Keratinocyte (primary cell): ENCODE measurements at regions not wholly inside any gene's neighbourhood (a gene's known extent, or its start where the extent isn't known, plus 50 kb on each side); places are given as distances from the start of the nearest gene placed in this dataset.

ENCODE experiments used
- DNase-seq: peaks from one replicate; pipeline ENCODE4 v3.0.0-alpha.2; 2011; ENCODE audit warnings: low read depth, missing footprints, low spot score
- FAIRE-seq: peaks from 2 replicates; lab custom pipeline; 2011; peaks lifted over from hg19 to GRCh38; lab: Jason Lieb, UNC
- H2AFZ ChIP-seq: 2 replicates; pipeline ENCODE4 v1.6.0; 2012; ENCODE audit warnings: low read length, control low read depth, inconsistent platforms; ENCODE audit not compliant: control insufficient read depth
- H3K27ac ChIP-seq: 2 replicates; pipeline ENCODE4 v1.5.1; 2011; ENCODE audit warnings: low read length; ENCODE audit not compliant: control insufficient read depth, insufficient read depth
- H3K27me3 ChIP-seq: 3 replicates; pipeline ENCODE4 v1.6.0; 2011; ENCODE audit warnings: low read length; ENCODE audit not compliant: control insufficient read depth, insufficient read depth; ENCODE audit errors: extremely low read depth
- H3K36me3 ChIP-seq, 2 experiments: 2 replicates in 1 of 2; 3 replicates in 1 of 2; pipeline ENCODE4 v1.5.1; 2011; ENCODE audit warnings: low read length in 2 of 2, mild to moderate bottlenecking in 1 of 2; ENCODE audit not compliant: control insufficient read depth in 2 of 2, insufficient read depth in 2 of 2; ENCODE audit errors: extremely low read depth in 1 of 2
- H3K4me1 ChIP-seq: 3 replicates; pipeline ENCODE4 v1.5.1; 2011; ENCODE audit warnings: low read length; ENCODE audit not compliant: control insufficient read depth, insufficient read depth; ENCODE audit errors: extremely low read depth
- H3K4me2 ChIP-seq: 3 replicates; pipeline ENCODE4 v1.6.0; 2011; ENCODE audit warnings: low read depth, low read length; ENCODE audit not compliant: control insufficient read depth, insufficient read depth; ENCODE audit errors: extremely low read depth
- H3K4me3 ChIP-seq, 3 experiments: fragments of 200-600 bp in 1 of 3; sonication (generic) in 1 of 3; 2 replicates in 2 of 3; 3 replicates in 1 of 3; pipeline ENCODE4 v1.5.1; 2011 to 2016; ENCODE audit warnings: low read length in 3 of 3, mild to moderate bottlenecking in 3 of 3, control low read depth in 2 of 3, inconsistent platforms in 1 of 3, low read depth in 1 of 3, mixed read lengths in 1 of 3, mixed run types in 1 of 3, moderate library complexity in 1 of 3; ENCODE audit not compliant: control insufficient read depth in 2 of 3, insufficient read depth in 2 of 3; ENCODE audit errors: extremely low read depth in 1 of 3
- H3K79me2 ChIP-seq: 2 replicates; pipeline ENCODE4 v1.6.0; 2012; ENCODE audit warnings: low read length; ENCODE audit not compliant: control insufficient read depth, insufficient read depth
- H3K9ac ChIP-seq: 3 replicates; pipeline ENCODE4 v1.6.0; 2011; ENCODE audit warnings: low read length; ENCODE audit not compliant: control insufficient read depth, insufficient read depth; ENCODE audit errors: extremely low read depth
- H3K9me1 ChIP-seq: 3 replicates; pipeline ENCODE4 v1.6.0; 2011; ENCODE audit warnings: low read length; ENCODE audit not compliant: control insufficient read depth, insufficient read depth; ENCODE audit errors: extremely low read depth
- H3K9me3 ChIP-seq: 2 replicates; pipeline ENCODE4 v1.5.1; 2012; ENCODE audit warnings: low read depth, low read length; ENCODE audit not compliant: control insufficient read depth
- H4K20me1 ChIP-seq: 3 replicates; pipeline ENCODE4 v1.6.0; 2011; ENCODE audit warnings: low read length; ENCODE audit not compliant: control insufficient read depth, insufficient read depth; ENCODE audit errors: extremely low read depth
- CTCF ChIP-seq, 3 experiments: IDR thresholded peaks in 1 of 3; conservative IDR thresholded peaks in 1 of 3; optimal IDR thresholded peaks in 1 of 3; 2 replicates in 2 of 3; 3 replicates in 1 of 3; pipeline versions ENCODE3 to v1.5.1; 2011; ENCODE audit warnings: low read length in 3 of 3, mild to moderate bottlenecking in 3 of 3, moderate library complexity in 2 of 3, control low read depth in 1 of 3, inconsistent platforms in 1 of 3; ENCODE audit not compliant: insufficient read depth in 2 of 3; ENCODE audit errors: extremely low read depth in 1 of 3
- EZH2 ChIP-seq: IDR thresholded peaks from one replicate; pipeline ENCODE4 v1.6.1; 2012; ENCODE audit warnings: inconsistent platforms, mild to moderate bottlenecking, low read length, moderate library complexity
- dilution Hi-C: fragments of 300-500 bp; cut with MboI; formaldehyde crosslinking; loops from one replicate; pipeline ENCODE4 v1.7.0; 2020; ENCODE audit warnings: low sequenced_read_pairs; ENCODE audit not compliant: extremely low pct_ligation_motif_present

- H3K4me3 ChIP-seq, result no peak overlapping the region
- H3K27me3 ChIP-seq, result no peaks in the 10 kb centered on the region
- DNase-seq (no peak), FAIRE-seq (no peak)
- no peak overlapping the region for H3K9ac ChIP-seq
- no peak overlapping the region for H3K4me2 ChIP-seq
- H3K9me1 ChIP-seq, result no peaks in the 10 kb centered on the region
- no peak overlapping the region for H3K27ac ChIP-seq
- H3K79me2 ChIP-seq, result no peaks in the 10 kb centered on the region
- H3K36me3 ChIP-seq, result no peaks in the 10 kb centered on the region
- H4K20me1 ChIP-seq, result no peaks in the 10 kb centered on the region
- H2AFZ ChIP-seq, result no peak overlapping the region
- no peaks in the 10 kb centered on the region for H3K9me3 ChIP-seq
- TF ChIP-seq EZH2, result no peak
- TF ChIP-seq CTCF (optimal IDR thresholded peaks at IDR 0.05 in 1 of 3, IDR thresholded peaks at IDR 0.05 in 1 of 3, conservative IDR thresholded peaks at IDR 0.05 in 1 of 3; ENCODE audit: extremely low read depth in 1 of 3, insufficient read depth in 2 of 3, low read length in 3 of 3), result no peak
- dilution Hi-C loops, result no loop called here
- no peaks in the 10 kb centered on the region for H3K4me1 ChIP-seq
Observed at GRCh38 chr2:156099382-156099781, 233.1 kb downstream of the NR4A2 start.

DNA sequence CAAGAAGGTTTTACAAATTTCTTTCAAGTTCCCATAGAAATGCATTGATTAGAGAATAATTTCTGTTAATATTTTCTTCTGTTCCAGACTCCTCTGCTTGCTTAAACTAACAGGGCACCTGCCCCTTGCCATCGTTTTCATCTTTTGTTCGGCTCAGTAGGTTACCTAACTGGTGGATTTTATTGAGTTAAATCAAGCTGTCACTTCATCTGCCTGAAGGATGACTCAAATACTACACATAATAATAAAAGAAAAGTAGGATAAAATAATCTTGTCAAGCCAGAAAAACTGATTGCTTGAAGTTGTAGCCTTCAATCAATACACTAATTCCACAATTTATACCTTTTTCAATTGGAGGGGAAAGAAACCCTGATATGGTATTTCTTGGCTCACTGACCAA, 234.0 kb downstream of the NR4A2 start:
- Histone ChIP-seq H2AFZ (no peak overlapping the region), H3K27me3 (no peaks in the 10 kb centered on the region), H3K79me2 (no peaks in the 10 kb centered on the region), H3K9ac (no peak overlapping the region), H3K4me2 (no peak overlapping the region), H3K4me1 (no peaks in the 10 kb centered on the region), H3K4me3 (no peak overlapping the region), H4K20me1 (no peaks in the 10 kb centered on the region), H3K36me3 (no peaks in the 10 kb centered on the region), H3K9me3 (no peaks in the 10 kb centered on the region), H3K27ac (no peak overlapping the region), H3K9me1 (no peaks in the 10 kb centered on the region)
- TF ChIP-seq CTCF (optimal IDR thresholded peaks at IDR 0.05 in 1 of 3, IDR thresholded peaks at IDR 0.05 in 1 of 3, conservative IDR thresholded peaks at IDR 0.05 in 1 of 3; ENCODE audit: extremely low read depth in 1 of 3, insufficient read depth in 2 of 3, low read length in 3 of 3) (no peak), EZH2 (no peak)
- FAIRE-seq (no peak), DNase-seq (no peak)
- dilution Hi-C loops, result no loop called here
